HepG2 (cell line): ENCODE measurements at regions not wholly inside any gene's neighbourhood (a gene's known extent, or its start where the extent isn't known, plus 50 kb on each side); places are given as distances from the start of the nearest gene placed in this dataset.

Source experiments
- ATAC-seq: fragments of 200-7000 bp; cut with Tn5 transposase; 3 replicates; pipeline ENCODE4 v1.9.1; 2020; ENCODE audit warnings: mild to moderate bottlenecking, moderate library complexity
- BruUV-seq: library from RNA; stranded (reverse); fragments of 400-500 nt; replicated peaks from 2 replicates; lab custom pipeline; 2021; lab: Mats Ljungman, UMichigan
- CTCF ChIA-PET: fragments of 300-600 bp; formaldehyde crosslinking; extraction: SDS; loops from one replicate; lab custom pipeline; 2021; ENCODE audit warnings: low total read pairs, inconsistent platforms, low intra/inter-chr PET ratio; lab: Yijun Ruan, JAX
- POLR2A ChIA-PET: fragments of 350-600 bp; sonication (Branson Sonifier 250); formaldehyde crosslinking; loops from one replicate; lab custom pipeline; 2020; ENCODE audit warnings: antibody characterized with exemption, inconsistent platforms; lab: Yijun Ruan, JAX
- DNase-seq: peaks from one replicate; pipeline ENCODE4 v3.0.0-alpha.2; 2015; ENCODE audit warnings: low spot score
- FAIRE-seq: peaks from 3 replicates; lab custom pipeline; 2011; peaks lifted over from hg19 to GRCh38; lab: Jason Lieb, UNC
- H2AFZ ChIP-seq: one replicate; pipeline ENCODE4 v1.6.1; 2011; ENCODE audit warnings: low read length, inconsistent platforms
- H3K27ac ChIP-seq: fragments of 300-600 bp; 3 replicates; pipeline ENCODE4 v1.8.0; 2011; ENCODE audit warnings: mixed run types, mild to moderate bottlenecking, mixed read lengths, low read length, inconsistent platforms; ENCODE audit not compliant: insufficient read depth; ENCODE audit errors: extremely low read length
- H3K27me3 ChIP-seq, 2 experiments: fragments of 200-600 bp in 1 of 2; 2 replicates in 1 of 2; 3 replicates in 1 of 2; pipeline versions ENCODE4 v1.6.0 to v1.8.0; 2011; ENCODE audit warnings: low read length in 2 of 2, mild to moderate bottlenecking in 2 of 2, moderate library complexity in 2 of 2, inconsistent platforms in 1 of 2; ENCODE audit not compliant: insufficient read depth in 2 of 2, control insufficient read depth in 1 of 2
- H3K36me3 ChIP-seq, 2 experiments: fragments of 200-600 bp in 1 of 2; replicated peaks in 1 of 2; 2 replicates in 1 of 2; 3 replicates in 1 of 2; pipeline versions ENCODE4 v1.5.1 to v1.8.0; 2011; ENCODE audit warnings: low read length in 2 of 2, inconsistent platforms in 1 of 2; ENCODE audit not compliant: insufficient read depth in 2 of 2, control insufficient read depth in 1 of 2
- H3K4me1 ChIP-seq: 2 replicates; pipeline ENCODE4 v1.5.1; 2012; ENCODE audit warnings: low read length, inconsistent platforms; ENCODE audit not compliant: insufficient read depth
- H3K4me2 ChIP-seq: 2 replicates; pipeline ENCODE4 v1.6.0; 2011; ENCODE audit warnings: low read depth, low read length, inconsistent platforms
- H3K4me3 ChIP-seq, 3 experiments: fragments of 200-600 bp in 1 of 3; sonication (generic), shearing (Covaris generic) in 1 of 3; replicated peaks in 1 of 3; 2 replicates each; pipeline ENCODE4 v1.5.1; 2011 to 2016; ENCODE audit warnings: low read length in 3 of 3, inconsistent platforms in 2 of 3, low read depth in 2 of 3, mild to moderate bottlenecking in 2 of 3, control low read depth in 1 of 3, mixed read lengths in 1 of 3; ENCODE audit not compliant: insufficient read depth in 1 of 3
- H3K79me2 ChIP-seq: one replicate; pipeline ENCODE4 v1.6.1; 2011; ENCODE audit warnings: low read length, inconsistent platforms; ENCODE audit not compliant: insufficient read depth
- H3K9ac ChIP-seq: 2 replicates; pipeline ENCODE4 v1.6.0; 2011; ENCODE audit warnings: mild to moderate bottlenecking, low read depth, low read length, inconsistent platforms; ENCODE audit not compliant: insufficient read depth
- H3K9me3 ChIP-seq: 2 replicates; pipeline ENCODE4 v1.5.1; 2012; ENCODE audit warnings: mild to moderate bottlenecking, low read length
- H4K20me1 ChIP-seq: 2 replicates; pipeline ENCODE4 v1.6.0; 2011; ENCODE audit warnings: inconsistent platforms, mild to moderate bottlenecking, low read length, moderate library complexity; ENCODE audit not compliant: insufficient read depth
- CBX5 ChIP-seq: sonication (generic); formaldehyde crosslinking; IDR thresholded peaks from 2 replicates; pipeline ENCODE4 v1.4.0; 2020; ENCODE audit warnings: missing genetic modification reagents, borderline replicate concordance
- CCDC6 ChIP-seq: sonication (generic); formaldehyde crosslinking; IDR thresholded peaks from 2 replicates; pipeline ENCODE4 v1.8.1; 2022; ENCODE audit warnings: mild to moderate bottlenecking, missing genetic modification reagents, moderate library complexity
- KLF11 ChIP-seq: IDR thresholded peaks from 2 replicates; pipeline ENCODE4 v1.6.1; 2016; ENCODE audit warnings: missing compliant biosample characterization
- MAFF ChIP-seq: IDR thresholded peaks from 2 replicates; pipeline ENCODE4 v1.6.1; 2011; ENCODE audit warnings: low read depth, low read length, improper control_type of control experiment
- MAFK ChIP-seq, 2 experiments: IDR thresholded peaks in 1 of 2; conservative IDR thresholded peaks in 1 of 2; 2 replicates each; pipeline ENCODE4 v1.6.1; 2011; ENCODE audit warnings: improper control_type of control experiment in 2 of 2, low read length in 2 of 2
- MATR3 ChIP-seq: sonication (generic); formaldehyde crosslinking; IDR thresholded peaks from 2 replicates; pipeline ENCODE4 v1.4.0; 2020; ENCODE audit warnings: missing genetic modification reagents
- NKX3-1 ChIP-seq: sonication (generic); formaldehyde crosslinking; IDR thresholded peaks from 2 replicates; pipeline ENCODE4 v1.5.0; 2020; ENCODE audit warnings: missing genetic modification reagents
- ONECUT2 ChIP-seq: sonication (generic); formaldehyde crosslinking; IDR thresholded peaks from 2 replicates; pipeline ENCODE4 v1.4.0; 2020; ENCODE audit warnings: missing genetic modification reagents
- ZNF510 ChIP-seq: sonication (generic); formaldehyde crosslinking; IDR thresholded peaks from 2 replicates; pipeline ENCODE4 v1.4.0; 2020; ENCODE audit warnings: low read depth, mild to moderate bottlenecking, missing genetic modification reagents
- ZNF777 ChIP-seq: sonication (generic); formaldehyde crosslinking; IDR thresholded peaks from 2 replicates; pipeline ENCODE4 v1.4.0; 2020; ENCODE audit warnings: missing genetic modification reagents
- WGBS: methylation state at CpG from one replicate; pipeline ENCODE4 v1.1.6; 2017; ENCODE audit warnings: low lambda C conversion rate; 5-methylcytosine and 5-hydroxymethylcytosine counted together
- in situ Hi-C: cut with HindIII; loops from 2 replicates; pipeline ENCODE4 v1.10.0; 2017; ENCODE audit warnings: low pct_unique_long_range_greater_than_20kb; ENCODE audit not compliant: extremely low pct_ligation_motif_present
- intact Hi-C: fragments of 100-400 bp; cut with micrococcal nuclease; formaldehyde crosslinking; loops from one replicate; pipeline ENCODE4 v1.10.0; 2022; ENCODE audit not compliant: unreplicated experiment
- TF ChIP-seq, protein P1 (sequence below): sonication (generic); formaldehyde crosslinking; IDR thresholded peaks from 2 replicates; pipeline ENCODE4 v1.5.0; 2020; ENCODE audit warnings: missing genetic modification reagents, mild to moderate bottlenecking, borderline replicate concordance

DNA sequence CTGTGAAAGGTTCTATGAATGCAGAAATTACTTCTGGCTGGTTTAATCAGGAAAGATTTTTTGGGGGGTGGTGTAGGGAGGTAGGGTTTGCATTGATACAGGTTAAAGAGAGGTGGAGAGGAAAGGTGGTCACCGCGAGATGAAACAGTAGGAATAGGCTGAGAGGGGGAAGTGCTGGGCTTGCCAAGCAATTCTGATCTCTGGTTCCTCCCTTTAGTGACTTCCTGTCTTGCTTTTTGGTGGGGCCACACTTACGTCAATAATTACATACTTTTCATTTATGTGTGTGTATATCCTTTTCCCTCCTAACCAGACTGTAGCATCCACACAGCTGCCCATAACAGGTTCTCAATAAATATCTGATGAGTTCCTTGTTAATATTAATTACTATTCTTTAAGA lies 120.0 kb downstream of the CTNND1 start:
- no peak overlapping the region for H3K9ac ChIP-seq
- intact Hi-C loops (no loop called here), in situ Hi-C loops (no loop called here)
- BruUV-seq = no TSS peak
- H3K27me3 ChIP-seq = no peaks in the 10 kb centered on the region
- H3K9me3 ChIP-seq = no peaks in the 10 kb centered on the region
- ATAC-seq = no peak
- H3K27ac ChIP-seq = no peak overlapping the region
- POLR2A ChIA-PET = no interaction called here
- H3K4me2 ChIP-seq = no peak overlapping the region
- no peaks in the 10 kb centered on the region for H3K36me3 ChIP-seq
- H3K79me2 ChIP-seq = no peaks in the 10 kb centered on the region
- no peak overlapping the region for H2AFZ ChIP-seq
- no peak overlapping the region for H3K4me3 ChIP-seq
- TF ChIP-seq ONECUT2 (CRISPR knock-in tag) (no peak), MATR3 (CRISPR knock-in tag) (no peak)
- TF ChIP-seq, all 625 proteins: peak for 0
- DNase-seq (no peak), FAIRE-seq (no peak)
- Histone ChIP-seq H4K20me1 (no peaks in the 10 kb centered on the region), H3K4me1 (no peaks in the 10 kb centered on the region)
- WGBS = 70% methylated on average over 3 of the region's 3 CpGs
- CTCF ChIA-PET = no interaction called here

DNA sequence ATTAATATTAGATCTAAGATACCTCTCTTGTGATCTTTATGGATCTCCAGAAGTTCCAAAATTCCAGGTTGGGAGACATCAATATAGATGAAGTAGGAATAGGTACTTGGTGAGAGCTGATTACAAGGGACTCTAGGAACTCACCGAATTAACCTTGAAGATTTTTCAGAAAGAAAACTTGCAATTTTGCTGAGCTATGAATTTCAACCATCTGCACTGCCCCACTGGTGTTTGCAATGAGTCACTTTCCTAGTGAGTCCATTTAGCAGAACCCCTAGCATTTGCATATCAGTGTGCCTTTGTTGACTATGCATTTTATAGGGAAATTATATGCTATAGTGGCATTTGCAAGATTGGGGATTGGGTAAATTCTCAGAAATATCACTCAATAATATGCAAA lies 122.0 kb downstream of the CTNND1 start:
- Histone ChIP-seq H3K4me2 (no peak overlapping the region), H3K9me3 (no peaks in the 10 kb centered on the region)
- CTCF ChIA-PET = no interaction called here
- TF ChIP-seq ZNF510 (no peak), CBX5 (CRISPR knock-in tag) (no peak), CCDC6 (CRISPR knock-in tag) (no peak), ZNF777 (CRISPR knock-in tag) (no peak), KLF11 (CRISPR knock-in tag) (no peak), MAFK (conservative IDR thresholded peaks at IDR 0.05 in 1 of 2, IDR thresholded peaks at IDR 0.05 in 1 of 2; ENCODE audit: low read length in 2 of 2) (peak; percentile 69 to 79; a peak in 3 of 4 replicates), MAFF (peak; percentile 62), NKX3-1 (no peak)
- TF ChIP-seq, protein P1, sequence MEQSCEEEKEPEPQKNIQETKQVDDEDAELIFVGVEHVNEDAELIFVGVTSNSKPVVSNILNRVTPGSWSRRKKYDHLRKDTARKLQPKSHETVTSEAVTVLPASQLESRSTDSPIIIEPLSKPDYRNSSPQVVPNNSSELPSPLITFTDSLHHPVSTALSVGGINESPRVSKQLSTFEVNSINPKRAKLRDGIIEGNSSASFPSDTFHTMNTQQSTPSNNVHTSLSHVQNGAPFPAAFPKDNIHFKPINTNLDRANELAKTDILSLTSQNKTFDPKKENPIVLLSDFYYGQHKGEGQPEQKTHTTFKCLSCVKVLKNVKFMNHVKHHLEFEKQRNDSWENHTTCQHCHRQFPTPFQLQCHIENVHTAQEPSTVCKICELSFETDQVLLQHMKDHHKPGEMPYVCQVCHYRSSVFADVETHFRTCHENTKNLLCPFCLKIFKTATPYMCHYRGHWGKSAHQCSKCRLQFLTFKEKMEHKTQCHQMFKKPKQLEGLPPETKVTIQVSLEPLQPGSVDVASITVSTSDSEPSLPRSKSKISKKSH (CRISPR knock-in tag) = no peak
- TF ChIP-seq, all 625 proteins: peak for 2
- Histone ChIP-seq H3K4me1 (no peaks in the 10 kb centered on the region), H3K27ac (no peak overlapping the region), H4K20me1 (no peaks in the 10 kb centered on the region), H3K79me2 (no peaks in the 10 kb centered on the region), H3K9ac (no peak overlapping the region), H3K36me3 (no peaks in the 10 kb centered on the region), H2AFZ (no peak overlapping the region), H3K27me3 (no peaks in the 10 kb centered on the region), H3K4me3 (no peak overlapping the region)
- FAIRE-seq (no peak), ATAC-seq (no peak), DNase-seq (no peak)
- POLR2A ChIA-PET = no interaction called here
- 0% methylated on average over 1 of the region's 1 CpG for WGBS
- intact Hi-C loops = no loop called here
- in situ Hi-C loops = no loop called here
- BruUV-seq = no TSS peak
